A673 (cell line): ENCODE measurements at regions not wholly inside any gene's neighbourhood (a gene's known extent, or its start where the extent isn't known, plus 50 kb on each side); places are given as distances from the start of the nearest gene placed in this dataset.
"Not testable (repeated sequence)": the region's sequence is repeated elsewhere in the genome, so short reads cannot be mapped to it uniquely, and the experiment has no call there.

Source experiments
- BruUV-seq: library from RNA; stranded (reverse); fragments of 400-500 nt; replicated peaks from 2 replicates; lab custom pipeline; 2021; lab: Mats Ljungman, UMichigan
- CTCF ChIA-PET: fragments of 300-600 bp; sonication (Branson Sonifier 250); formaldehyde crosslinking; loops from one replicate; lab custom pipeline; 2022; ENCODE audit warnings: antibody characterized with exemption; lab: Charles Lee
- POLR2A ChIA-PET: fragments of 300-600 bp; sonication (Branson Sonifier 250); formaldehyde crosslinking; loops from one replicate; lab custom pipeline; 2022; ENCODE audit warnings: antibody characterized with exemption; ENCODE audit not compliant: low non-redundant PET; lab: Charles Lee
- DNase-seq: peaks from one replicate; pipeline ENCODE4 v3.0.0-alpha.2; 2015; ENCODE audit warnings: low spot score
- H3K27ac ChIP-seq: fragments of 200-600 bp; sonication (generic); 2 replicates; pipeline ENCODE4 v1.5.1; 2016; ENCODE audit warnings: mixed run types, low read depth, mild to moderate bottlenecking, mixed read lengths, antibody characterized with exemption, low read length; ENCODE audit not compliant: poor library complexity, severe bottlenecking
- H3K27me3 ChIP-seq: fragments of 200-600 bp; sonication (generic); replicated peaks from 2 replicates; pipeline ENCODE4 v1.6.1; 2017; ENCODE audit warnings: mixed run types, low read depth, mild to moderate bottlenecking, mixed read lengths, antibody characterized with exemption, low read length; ENCODE audit not compliant: insufficient read depth, poor library complexity
- H3K36me3 ChIP-seq: fragments of 200-600 bp; sonication (generic); 2 replicates; pipeline ENCODE4 v1.6.1; 2016; ENCODE audit warnings: mixed run types, mild to moderate bottlenecking, mixed read lengths, antibody characterized with exemption, low read length; ENCODE audit not compliant: insufficient read depth, poor library complexity, severe bottlenecking
- H3K4me1 ChIP-seq: fragments of 200-600 bp; sonication (generic); 2 replicates; pipeline ENCODE4 v1.6.1; 2017; ENCODE audit warnings: mixed run types, mild to moderate bottlenecking, mixed read lengths, antibody characterized with exemption, low read length; ENCODE audit not compliant: insufficient read depth, poor library complexity, severe bottlenecking
- H3K4me3 ChIP-seq: fragments of 200-600 bp; sonication (generic); 2 replicates; pipeline ENCODE4 v1.5.1; 2016; ENCODE audit warnings: low read depth, mixed run types, mild to moderate bottlenecking, mixed read lengths, low read length; ENCODE audit not compliant: poor library complexity, severe bottlenecking
- H3K9me3 ChIP-seq: fragments of 200-600 bp; sonication (generic); 2 replicates; pipeline ENCODE4 v1.6.1; 2016; ENCODE audit warnings: mixed run types, low read depth, mild to moderate bottlenecking, mixed read lengths, antibody characterized with exemption, low read length; ENCODE audit not compliant: poor library complexity, severe bottlenecking
- EZH2 ChIP-seq: fragments of 200-600 bp; sonication (generic); IDR thresholded peaks from 2 replicates; pipeline ENCODE4 v1.6.1; 2017; ENCODE audit warnings: borderline replicate concordance, low read depth, mild to moderate bottlenecking, mixed read lengths, antibody characterized with exemption, low read length; ENCODE audit not compliant: poor library complexity, severe bottlenecking
- intact Hi-C: fragments of 100-400 bp; cut with micrococcal nuclease; formaldehyde crosslinking; loops from one replicate; pipeline ENCODE4 v1.10.0; 2022; ENCODE audit not compliant: unreplicated experiment
- TF ChIP-seq, protein P1 (sequence below): fragments of 300-800, 200-600 bp; sonication (generic); conservative IDR thresholded peaks from 2 replicates; pipeline ENCODE4 v1.5.1; 2017; ENCODE audit warnings: low read depth, mild to moderate bottlenecking, antibody characterized with exemption, low read length, moderate library complexity, mixed read lengths

DNA sequence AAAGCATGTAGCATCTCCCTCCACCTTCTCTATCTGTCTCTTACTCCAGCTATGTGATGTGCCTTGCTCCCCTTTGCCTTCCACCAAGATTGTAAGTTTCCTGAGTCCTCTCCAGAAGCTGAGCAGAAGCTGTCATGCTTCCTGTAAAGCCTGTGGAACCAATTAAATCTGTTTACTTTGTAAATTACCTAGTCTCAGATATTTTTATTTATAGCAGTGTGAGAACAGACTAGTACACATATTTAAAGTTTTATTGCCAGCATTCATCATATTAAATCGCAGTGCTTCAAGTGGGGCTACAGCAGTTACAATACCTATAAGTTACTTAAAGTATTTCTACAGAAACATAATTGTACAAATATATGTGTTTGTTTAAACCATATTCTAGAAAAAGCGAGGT, 973.1 kb downstream of the SLC16A7 start:
- intact Hi-C loops = no loop called here
- Histone ChIP-seq H3K9me3 (no peaks in the 10 kb centered on the region), H3K27me3 (no peaks in the 10 kb centered on the region), H3K36me3 (no peaks in the 10 kb centered on the region), H3K4me1 (no peaks in the 10 kb centered on the region), H3K27ac (no peak overlapping the region), H3K4me3 (no peak overlapping the region)
- DNase-seq = no peak
- POLR2A ChIA-PET = no interaction called here
- CTCF ChIA-PET = no interaction called here
- BruUV-seq = no TSS peak
- TF ChIP-seq, protein P1, sequence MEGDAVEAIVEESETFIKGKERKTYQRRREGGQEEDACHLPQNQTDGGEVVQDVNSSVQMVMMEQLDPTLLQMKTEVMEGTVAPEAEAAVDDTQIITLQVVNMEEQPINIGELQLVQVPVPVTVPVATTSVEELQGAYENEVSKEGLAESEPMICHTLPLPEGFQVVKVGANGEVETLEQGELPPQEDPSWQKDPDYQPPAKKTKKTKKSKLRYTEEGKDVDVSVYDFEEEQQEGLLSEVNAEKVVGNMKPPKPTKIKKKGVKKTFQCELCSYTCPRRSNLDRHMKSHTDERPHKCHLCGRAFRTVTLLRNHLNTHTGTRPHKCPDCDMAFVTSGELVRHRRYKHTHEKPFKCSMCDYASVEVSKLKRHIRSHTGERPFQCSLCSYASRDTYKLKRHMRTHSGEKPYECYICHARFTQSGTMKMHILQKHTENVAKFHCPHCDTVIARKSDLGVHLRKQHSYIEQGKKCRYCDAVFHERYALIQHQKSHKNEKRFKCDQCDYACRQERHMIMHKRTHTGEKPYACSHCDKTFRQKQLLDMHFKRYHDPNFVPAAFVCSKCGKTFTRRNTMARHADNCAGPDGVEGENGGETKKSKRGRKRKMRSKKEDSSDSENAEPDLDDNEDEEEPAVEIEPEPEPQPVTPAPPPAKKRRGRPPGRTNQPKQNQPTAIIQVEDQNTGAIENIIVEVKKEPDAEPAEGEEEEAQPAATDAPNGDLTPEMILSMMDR = no peak
- no peak for TF ChIP-seq EZH2

DNA sequence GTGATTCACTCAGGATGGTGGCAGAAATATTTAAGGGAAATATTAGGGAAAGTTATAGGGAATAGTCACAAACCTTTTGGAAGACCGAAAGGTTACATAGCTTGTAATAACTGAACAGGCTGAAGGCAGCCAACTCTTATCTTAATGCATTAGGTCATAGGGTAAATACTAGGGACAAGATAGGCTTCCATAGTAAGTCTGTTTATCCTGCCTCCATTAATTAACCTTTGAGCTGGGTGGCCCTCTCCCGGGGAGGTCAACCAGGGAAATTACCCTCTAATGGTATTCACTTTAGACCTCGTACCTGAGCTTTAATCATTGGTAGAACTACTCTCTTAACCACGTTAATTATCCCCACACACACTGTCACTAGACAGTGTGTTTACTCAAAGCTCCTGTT, 981.8 kb downstream of the SLC16A7 start:
- intact Hi-C loops = no loop called here
- Histone ChIP-seq H3K9me3 (no peaks in the 10 kb centered on the region), H3K27ac (no peak overlapping the region), H3K36me3 (no peaks in the 10 kb centered on the region), H3K27me3 (no peaks in the 10 kb centered on the region), H3K4me3 (no peak overlapping the region), H3K4me1 (no peaks in the 10 kb centered on the region)
- ChIA-PET POLR2A (no interaction called here), CTCF (no interaction called here)
- DNase-seq = no peak
- no TSS peak for BruUV-seq
- TF ChIP-seq, protein P1 = no peak
- TF ChIP-seq EZH2 = no peak

DNA sequence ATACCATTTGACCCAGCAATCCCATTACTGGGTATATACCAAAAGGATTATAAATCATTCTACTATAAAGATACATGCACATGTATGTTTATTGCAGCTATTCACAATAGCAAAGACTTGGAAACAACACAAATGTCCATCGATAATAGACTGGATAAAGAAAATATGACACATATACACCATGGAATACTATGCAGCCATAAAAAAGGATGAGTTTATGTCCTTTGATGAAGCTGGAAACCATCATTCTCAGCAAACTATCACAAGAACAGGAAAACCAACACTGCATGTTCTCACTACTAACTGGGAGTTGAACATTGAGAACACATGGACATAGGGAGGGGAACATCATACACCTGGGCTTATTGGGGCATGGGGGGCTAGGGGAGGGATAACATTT, 991.8 kb downstream of the SLC16A7 start:
- DNase-seq, POLR2A ChIA-PET, H3K27ac ChIP-seq, H3K36me3 ChIP-seq, H3K9me3 ChIP-seq, H3K4me1 ChIP-seq, BruUV-seq, H3K27me3 ChIP-seq, CTCF ChIA-PET, intact Hi-C loops, H3K4me3 ChIP-seq: not testable (repeated sequence)

DNA sequence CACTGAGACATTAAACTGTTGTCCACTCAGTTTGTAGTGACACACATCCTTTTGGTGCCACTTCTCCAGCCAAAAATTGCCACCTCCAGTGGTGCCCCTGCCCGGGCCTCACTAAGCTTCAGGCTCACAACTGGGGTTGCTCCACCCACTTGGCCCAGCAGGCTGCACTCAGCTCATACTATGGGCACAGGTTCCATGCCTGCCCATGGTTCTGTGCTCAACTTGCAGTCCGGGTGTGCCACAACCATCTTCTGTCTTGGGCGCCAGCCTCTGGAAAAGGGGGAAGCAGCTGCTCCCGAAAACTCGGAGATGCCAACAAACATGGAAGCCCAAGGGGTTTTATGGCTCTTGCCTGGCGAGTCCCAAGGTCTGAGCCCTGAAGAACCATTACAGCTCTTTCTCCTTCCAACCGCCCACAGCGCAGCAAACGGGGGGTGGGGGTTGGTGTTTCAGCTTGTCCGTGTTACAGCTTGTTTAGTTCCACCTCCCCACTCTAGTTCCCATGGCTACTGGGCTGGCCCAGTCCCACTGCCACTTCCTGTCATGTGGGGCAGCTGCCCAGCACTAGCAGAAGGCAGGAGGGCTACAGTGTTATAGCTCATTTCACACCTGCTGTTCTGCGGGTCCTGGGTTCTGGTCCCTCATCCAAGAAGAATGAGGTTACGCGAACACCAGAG, 998.3 kb downstream of the SLC16A7 start:
- no peaks in the 10 kb centered on the region for H3K4me1 ChIP-seq
- ChIA-PET CTCF (no interaction called here), POLR2A (no interaction called here)
- DNase-seq = no peak
- no peaks in the 10 kb centered on the region for H3K36me3 ChIP-seq
- H3K4me3 ChIP-seq = no peak overlapping the region
- H3K27me3 ChIP-seq = no peaks in the 10 kb centered on the region
- no TSS peak for BruUV-seq
- no peak overlapping the region for H3K27ac ChIP-seq
- peaks cover 4% of the 10 kb centered on the region for H3K9me3 ChIP-seq
- intact Hi-C loops = no loop called here
- no peak for TF ChIP-seq EZH2
